GM19035 (cell line): ENCODE measurements at regions not wholly inside any gene's neighbourhood (a gene's known extent, or its start where the extent isn't known, plus 50 kb on each side); places are given as distances from the start of the nearest gene placed in this dataset.
"Not testable (repeated sequence)": the region's sequence is repeated elsewhere in the genome, so short reads cannot be mapped to it uniquely, and the experiment has no call there.

ENCODE experiments used
- ATAC-seq: cut with Tn5 transposase; IDR thresholded peaks from one replicate; pipeline ENCODE4 v1.9.1; 2021; ENCODE audit not compliant: unreplicated experiment

DNA sequence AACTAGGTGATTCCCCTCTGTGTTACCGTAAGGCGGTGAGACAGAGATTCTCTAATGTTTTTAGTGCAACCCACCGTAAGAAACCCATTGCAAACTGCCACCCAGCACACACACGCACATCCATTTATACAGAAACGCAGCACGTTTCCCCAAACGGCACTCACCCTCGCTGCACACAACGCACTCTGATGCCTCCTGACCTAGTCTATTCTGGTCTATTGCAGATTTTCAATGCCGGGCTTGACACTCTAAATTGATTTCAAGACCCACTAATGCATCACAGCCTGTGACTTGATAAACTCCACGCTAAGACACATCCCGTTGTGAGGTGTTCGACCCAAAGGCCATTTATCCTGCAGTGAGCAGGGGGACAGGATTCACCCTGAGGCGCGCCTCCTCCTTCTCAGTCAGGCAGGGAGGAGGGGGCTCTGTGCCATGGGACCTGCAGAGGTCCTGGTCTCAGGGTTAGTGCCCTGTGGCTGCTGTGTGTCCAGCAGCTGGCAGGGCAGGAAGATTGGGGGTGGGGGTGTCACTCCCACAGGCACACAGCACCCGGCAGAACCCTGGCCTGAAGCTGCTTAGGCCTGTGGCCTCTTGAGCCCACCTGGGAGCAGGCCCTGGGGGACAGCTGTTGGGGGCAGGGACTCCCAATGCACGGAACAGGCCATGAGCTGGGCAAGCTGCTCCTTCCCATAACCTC lies 335.6 kb downstream of the PREX1 start:
- ATAC-seq: no peak

GRCh38 chr20:48490961-48491831 lies 336.6 kb downstream of the PREX1 start:
- ATAC-seq: no peak

- ATAC-seq: not testable (repeated sequence)
Measured at GRCh38 chr20:48490341-48490740, 337.5 kb downstream of the PREX1 start.

DNA sequence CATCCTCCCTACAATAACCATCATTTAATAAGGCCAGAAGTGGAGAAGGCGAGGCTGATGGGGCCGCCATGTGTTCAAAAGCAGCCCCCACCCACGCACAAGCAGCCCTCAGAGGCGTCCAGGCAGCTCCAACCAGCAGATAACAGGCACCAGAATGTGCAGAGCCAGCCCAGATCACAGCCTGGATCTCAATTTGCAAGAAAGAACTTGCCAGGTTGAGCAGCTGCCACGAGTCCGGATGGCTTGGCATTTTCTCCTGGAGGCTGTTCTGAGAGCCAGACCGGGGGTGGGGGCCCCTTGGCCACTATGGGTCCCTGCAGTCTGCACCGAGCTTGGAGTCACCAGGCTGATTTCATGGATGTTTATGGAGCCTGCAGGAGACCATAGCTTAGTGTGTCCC lies 338.1 kb downstream of the PREX1 start:
- no peak for ATAC-seq

DNA sequence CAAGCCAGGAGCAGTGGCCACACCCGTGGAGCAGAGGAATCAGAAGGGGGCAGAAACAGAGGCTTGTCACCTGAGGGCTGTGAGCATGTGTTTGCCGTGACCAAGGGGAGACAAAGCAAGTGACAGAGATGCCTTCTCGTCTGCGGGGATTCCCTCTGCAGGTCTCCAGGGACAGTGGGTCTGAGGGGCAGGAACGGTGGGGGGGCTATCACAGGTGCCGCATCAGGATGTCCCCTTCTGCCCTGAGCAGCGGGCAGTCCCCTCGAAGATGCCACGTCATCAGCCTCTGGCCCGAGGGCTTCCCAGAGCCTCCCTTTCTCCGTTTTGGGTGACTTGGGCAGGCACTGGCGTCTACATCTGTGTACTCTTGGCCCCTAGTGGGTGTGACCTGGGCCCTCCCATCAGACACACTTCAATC lies 338.7 kb downstream of the PREX1 start:
- no peak for ATAC-seq

- ATAC-seq: not testable (repeated sequence)
Measured at GRCh38 chr20:48488334-48489034, 339.3 kb downstream of the PREX1 start.

- no peak for ATAC-seq
Measured at GRCh38 chr20:48486065-48486464, 341.7 kb downstream of the PREX1 start.

GRCh38 chr20:48485153-48485552 lies 342.6 kb downstream of the PREX1 start:
- not testable (repeated sequence) for ATAC-seq

- ATAC-seq: no peak
Measured at GRCh38 chr20:48483334-48484066, 344.3 kb downstream of the PREX1 start.

GRCh38 chr20:48482790-48483189 lies 345.0 kb downstream of the PREX1 start:
- no peak for ATAC-seq

DNA sequence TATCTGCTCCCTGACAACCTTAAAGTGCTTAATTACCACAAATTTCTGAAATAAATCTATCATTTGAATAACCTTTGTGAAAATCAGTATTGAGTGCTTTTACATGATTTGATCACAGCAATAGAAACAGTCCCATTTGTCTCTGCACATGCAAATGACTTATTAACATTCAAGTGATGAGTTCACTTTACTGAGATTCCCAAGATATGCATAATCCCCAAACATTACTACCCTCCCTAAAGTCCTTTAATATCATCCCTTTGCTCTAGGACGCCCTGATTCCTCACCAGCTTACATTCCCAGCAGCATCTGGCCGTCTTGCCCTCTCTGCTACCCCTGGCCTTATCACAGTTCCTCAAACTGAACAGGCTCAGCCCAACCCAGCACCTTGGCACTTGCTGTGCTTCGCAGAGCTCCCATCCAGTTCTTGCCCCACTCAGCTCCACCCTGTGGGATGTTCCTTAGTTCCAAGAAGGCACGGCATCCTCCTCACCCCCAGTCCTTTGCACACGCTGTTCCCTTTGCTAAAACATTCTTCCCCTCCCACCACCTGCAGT lies 347.5 kb downstream of the PREX1 start:
- no peak for ATAC-seq

- ATAC-seq: no peak
Measured at GRCh38 chr20:48478806-48479585, 348.8 kb downstream of the PREX1 start.

GRCh38 chr20:48478370-48478769 lies 349.4 kb downstream of the PREX1 start:
- no peak for ATAC-seq

DNA sequence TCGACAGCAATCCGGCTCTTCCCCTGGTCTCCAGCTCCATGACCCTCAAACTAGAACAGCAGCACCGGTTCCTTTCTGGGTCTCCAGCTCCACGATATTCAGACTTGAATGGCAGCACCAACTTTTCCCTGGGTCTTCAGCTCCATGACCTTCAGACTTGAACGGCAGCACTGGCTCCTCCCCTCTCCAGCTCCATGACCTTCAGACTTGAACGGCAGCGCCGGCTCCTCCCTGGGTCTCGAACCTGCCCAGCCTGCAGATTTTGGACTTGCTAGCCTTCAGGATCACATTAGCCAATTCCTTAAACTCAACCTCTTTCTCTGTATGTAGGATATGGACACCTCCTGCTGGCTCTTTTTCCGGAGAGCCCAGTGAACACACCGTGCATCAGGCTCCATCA lies 350.9 kb downstream of the PREX1 start:
- no peak for ATAC-seq

GRCh38 chr20:48474022-48474421 lies 353.8 kb downstream of the PREX1 start:
- no peak for ATAC-seq

- no peak for ATAC-seq
Measured at GRCh38 chr20:48471759-48472408, 355.9 kb downstream of the PREX1 start.

- ATAC-seq: no peak
Measured at GRCh38 chr20:48471176-48471575, 356.6 kb downstream of the PREX1 start.

GRCh38 chr20:48470141-48470540 lies 357.7 kb downstream of the PREX1 start:
- ATAC-seq: no peak

DNA sequence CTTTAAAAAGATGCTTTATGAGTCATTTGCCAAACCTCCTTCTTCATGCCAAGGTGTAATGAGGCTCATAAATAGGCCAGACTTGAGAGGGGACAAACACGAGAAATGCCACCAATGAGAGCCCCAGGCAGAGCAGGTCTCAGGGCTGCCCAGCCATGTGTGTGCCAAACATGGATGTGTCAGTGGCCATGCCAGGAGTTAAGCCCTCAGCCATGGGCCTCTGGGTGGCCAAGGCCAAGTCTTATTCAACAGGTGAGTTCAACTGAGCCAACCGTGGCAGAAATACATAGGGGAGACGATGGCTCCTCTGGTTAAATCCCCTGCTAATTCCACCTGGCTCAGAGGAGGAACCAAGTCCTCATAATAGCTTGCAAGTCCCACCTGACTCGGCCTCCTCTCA lies 358.8 kb downstream of the PREX1 start:
- no peak for ATAC-seq
